Lower lobe of right lung (tissue), 2 donors: ENCODE measurements at regions not wholly inside any gene's neighbourhood (a gene's known extent, or its start where the extent isn't known, plus 50 kb on each side); places are given as distances from the start of the nearest gene placed in this dataset.

Experiments used
- ATAC-seq, 2 donors: fragments of 200-7000 bp; cut with Tn5 transposase; one replicate each; pipeline ENCODE4 v1.9.1; 2020 to 2022; ENCODE audit warnings: mild to moderate bottlenecking in 2 of 2, moderate library complexity in 2 of 2
- DNase-seq: peaks from one replicate; pipeline ENCODE4 v3.0.0-alpha.2; 2020
- H3K27ac ChIP-seq: fragments of 200-600 bp; one replicate; pipeline ENCODE4 v1.8.0; 2022
- H3K27me3 ChIP-seq: fragments of 200-600 bp; one replicate; pipeline ENCODE4 v1.8.0; 2022; ENCODE audit warnings: low read depth
- H3K36me3 ChIP-seq: fragments of 200-600 bp; one replicate; pipeline ENCODE4 v1.8.0; 2022; ENCODE audit warnings: mild to moderate bottlenecking
- H3K4me1 ChIP-seq: fragments of 200-600 bp; one replicate; pipeline ENCODE4 v1.8.0; 2022
- H3K4me3 ChIP-seq: fragments of 200-600 bp; one replicate; pipeline ENCODE4 v1.8.0; 2022; ENCODE audit warnings: mild to moderate bottlenecking
- H3K9me3 ChIP-seq: fragments of 200-600 bp; one replicate; pipeline ENCODE4 v1.8.0; 2022
- CTCF ChIP-seq: fragments of 200-600 bp; IDR thresholded peaks from one replicate; pipeline ENCODE4 v1.8.0; 2022; ENCODE audit warnings: antibody characterized with exemption, mild to moderate bottlenecking
- intact Hi-C: fragments of 100-400 bp; cut with DNase I; formaldehyde crosslinking; loops from one replicate; pipeline ENCODE4 v1.11.0; 2022
- donor health status: DM: no; HTN: yes; CAD: no; lungs with severe emphysema.

GRCh38 chr13:26463296-26463695, 94.2 kb upstream of the WASF3 start:
- no peak for TF ChIP-seq CTCF
- no peaks in the 10 kb centered on the region for H3K4me1 ChIP-seq
- intact Hi-C loops: no loop called here
- H3K27ac ChIP-seq: no peak overlapping the region
- no peaks in the 10 kb centered on the region for H3K9me3 ChIP-seq
- no peak for ATAC-seq
- H3K27me3 ChIP-seq: no peaks in the 10 kb centered on the region
- H3K36me3 ChIP-seq: no peaks in the 10 kb centered on the region
- no peak for DNase-seq
- no peak overlapping the region for H3K4me3 ChIP-seq

- Histone ChIP-seq H3K27me3 (no peaks in the 10 kb centered on the region), H3K4me1 (no peaks in the 10 kb centered on the region), H3K4me3 (no peak overlapping the region), H3K9me3 (no peaks in the 10 kb centered on the region), H3K36me3 (no peaks in the 10 kb centered on the region), H3K27ac (no peak overlapping the region)
- no peak for TF ChIP-seq CTCF
- ATAC-seq (no peak), DNase-seq (no peak)
- intact Hi-C loops: no loop called here
Measured at GRCh38 chr13:26463848-26464247, 93.6 kb upstream of the WASF3 start.

- H3K27ac ChIP-seq: no peak overlapping the region
- no peaks in the 10 kb centered on the region for H3K36me3 ChIP-seq
- no peaks in the 10 kb centered on the region for H3K27me3 ChIP-seq
- H3K4me3 ChIP-seq: no peak overlapping the region
- intact Hi-C loops: no loop called here
- TF ChIP-seq CTCF: no peak
- DNase-seq (no peak), ATAC-seq (no peak)
- no peaks in the 10 kb centered on the region for H3K4me1 ChIP-seq
- H3K9me3 ChIP-seq: no peaks in the 10 kb centered on the region
Measured at GRCh38 chr13:26465514-26465913, 92.0 kb upstream of the WASF3 start.

- H3K4me3 ChIP-seq: no peak overlapping the region
- DNase-seq (no peak), ATAC-seq (no peak)
- no peaks in the 10 kb centered on the region for H3K27me3 ChIP-seq
- H3K27ac ChIP-seq: no peak overlapping the region
- no peak for TF ChIP-seq CTCF
- no peaks in the 10 kb centered on the region for H3K4me1 ChIP-seq
- intact Hi-C loops: no loop called here
- H3K36me3 ChIP-seq: no peaks in the 10 kb centered on the region
- no peaks in the 10 kb centered on the region for H3K9me3 ChIP-seq
Measured at GRCh38 chr13:26465954-26466353, 91.5 kb upstream of the WASF3 start.

- intact Hi-C loops: no loop called here
- no peaks in the 10 kb centered on the region for H3K9me3 ChIP-seq
- H3K27me3 ChIP-seq: no peaks in the 10 kb centered on the region
- no peak overlapping the region for H3K27ac ChIP-seq
- H3K4me3 ChIP-seq: no peak overlapping the region
- no peak for TF ChIP-seq CTCF
- H3K4me1 ChIP-seq: no peaks in the 10 kb centered on the region
- no peaks in the 10 kb centered on the region for H3K36me3 ChIP-seq
- DNase-seq: no peak
- ATAC-seq: no peak
Measured at GRCh38 chr13:26468265-26468801, 89.2 kb upstream of the WASF3 start.

GRCh38 chr13:26469602-26470001, 87.9 kb upstream of the WASF3 start:
- Histone ChIP-seq H3K4me3 (no peak overlapping the region), H3K36me3 (no peaks in the 10 kb centered on the region), H3K4me1 (no peaks in the 10 kb centered on the region), H3K9me3 (no peaks in the 10 kb centered on the region), H3K27me3 (no peaks in the 10 kb centered on the region), H3K27ac (no peak overlapping the region)
- ATAC-seq (no peak), DNase-seq (no peak)
- no peak for TF ChIP-seq CTCF
- intact Hi-C loops: no loop called here
